IMR-90 (cell line): ENCODE measurements at regions not wholly inside any gene's neighbourhood (a gene's known extent, or its start where the extent isn't known, plus 50 kb on each side); places are given as distances from the start of the nearest gene placed in this dataset.

ENCODE experiments used
- ATAC-seq: fragments of 200-7000 bp; cut with Tn5 transposase; 2 replicates; pipeline ENCODE4 v1.9.1; 2020; ENCODE audit warnings: low read depth, mild to moderate bottlenecking, moderate library complexity
- BruUV-seq: library from RNA; stranded (reverse); fragments of 400-500 nt; replicated peaks from 2 replicates; lab custom pipeline; 2021; lab: Mats Ljungman, UMichigan
- CTCF ChIA-PET: fragments of 300-600 bp; formaldehyde crosslinking; extraction: SDS; loops from one replicate; lab custom pipeline; 2021; ENCODE audit warnings: antibody characterized with exemption; lab: Yijun Ruan, JAX
- POLR2A ChIA-PET: fragments of 300-600 bp; sonication (Branson Sonifier 250); formaldehyde crosslinking; loops from one replicate; lab custom pipeline; 2022; ENCODE audit warnings: antibody characterized with exemption; ENCODE audit not compliant: unreplicated experiment; lab: Charles Lee
- DNase-seq: peaks from one replicate; pipeline ENCODE4 v3.0.0; 2013
- H2AFZ ChIP-seq: replicated peaks from 2 replicates; pipeline ENCODE3; 2013; ENCODE audit warnings: low read length, mild to moderate bottlenecking; ENCODE audit not compliant: poor library complexity
- H2AK5ac ChIP-seq: 2 replicates; pipeline ENCODE4 v1.6.1; 2013; ENCODE audit warnings: low read depth, low read length, inconsistent platforms
- H2AK9ac ChIP-seq: replicated peaks from 2 replicates; pipeline ENCODE3; 2013; ENCODE audit warnings: mild to moderate bottlenecking, low read depth, low read length, moderate library complexity; ENCODE audit not compliant: poor library complexity
- H2BK120ac ChIP-seq: 2 replicates; pipeline ENCODE4 v1.6.1; 2013; ENCODE audit warnings: low read depth, low read length, inconsistent platforms
- H2BK15ac ChIP-seq: 3 replicates; pipeline ENCODE4 v1.6.1; 2013; ENCODE audit warnings: low read depth, low read length, inconsistent platforms
- H2BK20ac ChIP-seq: 2 replicates; pipeline ENCODE4 v1.6.1; 2013; ENCODE audit warnings: low read depth, mild to moderate bottlenecking, inconsistent platforms, low read length, moderate library complexity
- H2BK5ac ChIP-seq: 2 replicates; pipeline ENCODE4 v1.6.1; 2013; ENCODE audit warnings: mild to moderate bottlenecking, low read depth, low read length, inconsistent platforms; ENCODE audit not compliant: poor library complexity, severe bottlenecking
- H3K14ac ChIP-seq: replicated peaks from 2 replicates; pipeline ENCODE4 v1.6.1; 2013; ENCODE audit warnings: low read depth, low read length, inconsistent platforms
- H3K18ac ChIP-seq: 2 replicates; pipeline ENCODE4 v1.6.1; 2013; ENCODE audit warnings: low read depth, low read length, control low read depth
- H3K23ac ChIP-seq: 2 replicates; pipeline ENCODE4 v1.6.1; 2013; ENCODE audit warnings: low read depth, low read length, inconsistent platforms
- H3K27ac ChIP-seq: 2 replicates; pipeline ENCODE4 v1.5.1; 2013; ENCODE audit warnings: mild to moderate bottlenecking, control low read depth, low read length; ENCODE audit not compliant: insufficient read depth
- H3K27me3 ChIP-seq: 2 replicates; pipeline ENCODE4 v1.6.1; 2013; ENCODE audit warnings: low read length; ENCODE audit not compliant: control insufficient read depth, insufficient read depth
- H3K36me3 ChIP-seq: 2 replicates; pipeline ENCODE4 v1.6.1; 2013; ENCODE audit warnings: low read length, mixed read lengths; ENCODE audit not compliant: control insufficient read depth, insufficient read depth
- H3K4ac ChIP-seq: 2 replicates; pipeline ENCODE4 v1.6.1; 2013; ENCODE audit warnings: low read depth, low read length, inconsistent platforms
- H3K4me1 ChIP-seq: 2 replicates; pipeline ENCODE4 v1.6.1; 2013; ENCODE audit warnings: low read length, mixed read lengths; ENCODE audit not compliant: control insufficient read depth, insufficient read depth
- H3K4me2 ChIP-seq: 2 replicates; pipeline ENCODE4 v1.6.1; 2013; ENCODE audit warnings: low read depth, mild to moderate bottlenecking, control low read depth, low read length, moderate library complexity
- H3K4me3 ChIP-seq: 2 replicates; pipeline ENCODE4 v1.5.1; 2013; ENCODE audit warnings: low read depth, mild to moderate bottlenecking, control low read depth, low read length, moderate library complexity; ENCODE audit not compliant: insufficient read depth
- H3K56ac ChIP-seq: 2 replicates; pipeline ENCODE4 v1.6.1; 2013; ENCODE audit warnings: low read length, inconsistent platforms; ENCODE audit not compliant: insufficient read depth; ENCODE audit errors: extremely low read depth
- H3K79me1 ChIP-seq, 2 experiments: 2 replicates each; pipeline ENCODE4 v1.6.1; 2013; ENCODE audit warnings: low read length in 2 of 2, inconsistent platforms in 1 of 2, low read depth in 1 of 2
- H3K9ac ChIP-seq: 2 replicates; pipeline ENCODE4 v1.6.1; 2013; ENCODE audit warnings: low read depth, low read length, control low read depth
- H3K9me1 ChIP-seq: 2 replicates; pipeline ENCODE4 v1.6.1; 2013; ENCODE audit warnings: low read length, inconsistent platforms; ENCODE audit not compliant: insufficient read depth
- H3K9me3 ChIP-seq: 2 replicates; pipeline ENCODE4 v1.6.1; 2013; ENCODE audit warnings: low read length; ENCODE audit not compliant: control insufficient read depth, insufficient read depth
- H4K20me1 ChIP-seq: 2 replicates; pipeline ENCODE4 v1.6.1; 2013; ENCODE audit warnings: low read length, inconsistent platforms; ENCODE audit not compliant: insufficient read depth
- H4K5ac ChIP-seq: 2 replicates; pipeline ENCODE4 v1.6.1; 2013; ENCODE audit warnings: mild to moderate bottlenecking, low read depth, low read length, control low read depth
- H4K8ac ChIP-seq, 2 experiments: 2 replicates each; pipeline ENCODE4 v1.6.1; 2013; ENCODE audit warnings: low read depth in 2 of 2, low read length in 2 of 2, control low read depth in 1 of 2, inconsistent platforms in 1 of 2
- H4K91ac ChIP-seq: 2 replicates; pipeline ENCODE4 v1.6.1; 2013; ENCODE audit warnings: low read depth, low read length, inconsistent platforms; ENCODE audit not compliant: insufficient read depth
- MXI1 ChIP-seq: IDR thresholded peaks from 2 replicates; pipeline ENCODE4 v1.6.1; 2012; ENCODE audit warnings: low read depth, mild to moderate bottlenecking, low read length, moderate library complexity, borderline replicate concordance
- WGBS, 2 experiments: methylation state at CpG; one replicate each; pipeline versions ENCODE4 v1.1.5 to v1.1.7; 2013; ENCODE audit warnings: missing lambda C conversion rate in 2 of 2; ENCODE audit not compliant: insufficient read length in 1 of 2; ENCODE audit errors: extremely low coverage in 2 of 2; 5-methylcytosine and 5-hydroxymethylcytosine counted together
- dilution Hi-C: fragments of 300-500 bp; cut with HindIII; formaldehyde crosslinking; loops from one replicate; pipeline ENCODE4 v1.14.3; 2018; ENCODE audit warnings: low sequenced_read_pairs; ENCODE audit not compliant: unreplicated experiment
- in situ Hi-C: fragments of 300-500 bp; cut with MboI; formaldehyde crosslinking; loops from 3 replicates; pipeline ENCODE4 v1.14.3; 2019; ENCODE audit warnings: low sequenced_read_pairs, inconsistent platforms, mixed read lengths
- intact Hi-C: fragments of 100-400 bp; cut with micrococcal nuclease; formaldehyde crosslinking; loops from 2 replicates; pipeline ENCODE4 v1.10.0; 2022

DNA sequence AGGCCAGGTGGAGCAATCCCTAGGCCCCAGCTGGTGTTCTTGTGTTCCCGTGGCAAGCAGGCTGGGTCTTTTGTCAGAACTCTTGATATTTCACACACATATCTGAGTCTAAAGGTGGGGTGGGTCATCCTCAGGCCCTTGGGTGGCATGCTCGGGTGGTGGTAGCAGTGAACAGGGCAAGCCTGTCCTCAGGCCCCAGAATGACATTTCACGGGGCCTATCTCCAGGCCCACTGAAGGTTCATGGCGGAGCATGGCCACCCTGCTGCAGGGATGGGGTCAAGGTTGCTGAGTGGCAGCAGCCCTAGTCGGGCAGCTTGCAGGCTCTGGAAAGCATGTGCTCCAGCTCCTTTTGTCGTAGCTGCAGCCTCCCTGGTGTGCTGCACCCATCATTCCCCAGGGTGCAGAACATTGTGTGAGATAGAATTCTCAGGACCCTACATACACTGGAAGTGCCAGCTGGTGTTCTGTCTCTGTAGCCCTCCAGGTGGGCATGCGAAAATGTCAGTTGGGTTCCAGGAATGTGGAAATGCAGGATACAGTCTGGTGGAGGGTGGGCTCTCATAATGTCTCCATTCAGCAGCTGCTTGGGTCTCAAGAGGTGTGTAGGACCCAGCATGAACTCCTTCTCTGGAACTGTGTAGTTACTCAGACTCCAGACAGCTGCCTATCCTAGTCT is 1571.8 kb downstream of the STIM2 start:
- no peak overlapping the region for H2BK15ac ChIP-seq
- no peak overlapping the region for H3K27ac ChIP-seq
- dilution Hi-C loops (no loop called here), intact Hi-C loops (no loop called here), in situ Hi-C loops (no loop called here)
- H4K20me1 ChIP-seq = no peaks in the 10 kb centered on the region
- H2BK5ac ChIP-seq = no peak overlapping the region
- 100% methylated on average over 2 of the region's 7 CpGs; no CpG with 5 or more reads in 1 of the 2 experiments for WGBS, 2 experiments
- H4K91ac ChIP-seq = no peak overlapping the region
- ChIA-PET POLR2A (no interaction called here), CTCF (no interaction called here)
- no peak overlapping the region for H3K4me3 ChIP-seq
- no peak overlapping the region; a peak in 1 of 4 replicates for H4K8ac ChIP-seq
- no peak overlapping the region for H3K9ac ChIP-seq
- no peaks in the 10 kb centered on the region for H3K27me3 ChIP-seq
- H2BK120ac ChIP-seq = no peak overlapping the region
- no peak overlapping the region for H3K14ac ChIP-seq
- no peaks in the 10 kb centered on the region for H3K9me1 ChIP-seq
- no peak overlapping the region for H3K56ac ChIP-seq
- DNase-seq (no peak), ATAC-seq (no peak)
- no peak overlapping the region for H2BK20ac ChIP-seq
- no peaks in the 10 kb centered on the region for H3K36me3 ChIP-seq
- no peak overlapping the region for H3K23ac ChIP-seq
- H3K4me1 ChIP-seq = peaks cover 3% of the 10 kb centered on the region; the same call in 1 of the 2 replicates
- H3K4me2 ChIP-seq = no peak overlapping the region
- H3K4ac ChIP-seq = no peak overlapping the region
- no peaks in the 10 kb centered on the region for H3K79me1 ChIP-seq
- H2AK9ac ChIP-seq = no peak overlapping the region
- no peak overlapping the region for H2AFZ ChIP-seq
- no TSS peak for BruUV-seq
- no peak overlapping the region for H2AK5ac ChIP-seq
- H3K9me3 ChIP-seq = no peaks in the 10 kb centered on the region
- H3K18ac ChIP-seq = no peak overlapping the region
- no peak overlapping the region for H4K5ac ChIP-seq
- TF ChIP-seq MXI1 = no peak
